Occipital lobe (tissue), 1 donor: ENCODE measurements at regions not wholly inside any gene's neighbourhood (a gene's known extent, or its start where the extent isn't known, plus 50 kb on each side); places are given as distances from the start of the nearest gene placed in this dataset.

ENCODE experiments used
- DNase-seq: peaks from one replicate; lab custom pipeline; 2025; lab: John Stamatoyannopoulos, UW

DNA sequence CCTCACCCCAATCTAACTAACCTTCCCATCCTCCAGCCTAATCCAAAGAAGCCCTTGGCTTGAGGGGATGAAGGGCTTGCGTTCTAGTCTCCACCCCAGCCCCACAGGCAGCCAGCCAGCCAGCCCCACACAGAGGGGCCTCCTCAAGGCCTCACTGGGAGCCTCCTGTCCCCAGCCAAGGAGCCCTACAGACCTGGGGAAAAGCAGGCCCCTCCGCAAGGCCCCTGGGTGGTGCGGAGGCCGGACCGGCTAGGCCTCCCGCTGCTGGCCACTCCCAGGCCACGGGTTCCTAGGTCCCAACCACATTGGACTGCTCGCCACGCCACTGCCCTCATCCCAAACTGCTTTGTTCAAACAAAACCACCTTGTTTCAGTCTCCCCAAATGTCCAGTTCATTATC lies 78.0 kb downstream of the ZIC5 start:
- no peak for DNase-seq

- no peak for DNase-seq
These were observed 78.6 kb downstream of the ZIC5 start for GRCh38 chr13:99892866-99893504.

DNA sequence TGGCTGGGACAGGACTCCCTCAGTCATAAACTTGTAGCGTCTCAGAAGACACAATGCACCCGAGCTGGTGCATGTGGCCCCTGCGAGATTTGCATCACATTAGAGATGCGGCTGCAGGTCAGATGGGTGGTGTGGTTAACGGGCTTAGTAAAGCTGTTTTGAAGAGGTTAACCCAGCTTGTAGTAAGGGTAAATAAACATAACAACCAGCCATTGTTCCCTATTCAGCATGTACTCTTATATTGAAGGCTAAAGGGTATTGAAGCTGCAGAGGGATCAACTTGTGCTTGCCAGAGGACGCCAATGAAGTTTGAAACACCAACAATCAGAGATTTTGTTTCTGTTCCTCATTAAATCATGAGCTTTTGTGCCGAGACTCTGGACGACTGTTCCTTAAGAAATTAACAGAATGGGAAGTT lies 79.4 kb downstream of the ZIC5 start:
- DNase-seq, result no peak

- DNase-seq, result no peak
These were observed 84.9 kb downstream of the ZIC5 start for GRCh38 chr13:99886706-99887105.

GRCh38 chr13:99884913-99885312 lies 86.7 kb downstream of the ZIC5 start:
- DNase-seq, result no peak

DNA sequence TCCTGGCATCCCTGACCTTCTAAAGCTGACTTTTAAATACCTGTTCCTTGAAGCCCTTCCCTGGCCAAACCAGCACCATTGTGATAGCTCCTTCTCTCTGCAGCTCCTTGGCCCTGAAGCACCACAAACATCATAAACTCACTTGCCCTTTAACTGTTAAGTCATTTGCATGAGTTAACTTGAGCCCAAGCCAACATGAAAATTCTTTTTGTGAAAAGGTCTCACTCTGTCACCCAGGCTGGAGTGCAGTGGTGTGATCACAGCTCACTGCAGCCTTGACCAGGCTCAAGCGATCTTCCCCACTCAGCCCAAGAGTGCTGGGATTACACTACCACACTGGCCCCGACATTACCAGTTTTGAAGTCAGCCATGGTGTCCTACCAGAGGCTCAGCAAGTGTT lies 87.8 kb downstream of the ZIC5 start:
- DNase-seq, result no peak

DNA sequence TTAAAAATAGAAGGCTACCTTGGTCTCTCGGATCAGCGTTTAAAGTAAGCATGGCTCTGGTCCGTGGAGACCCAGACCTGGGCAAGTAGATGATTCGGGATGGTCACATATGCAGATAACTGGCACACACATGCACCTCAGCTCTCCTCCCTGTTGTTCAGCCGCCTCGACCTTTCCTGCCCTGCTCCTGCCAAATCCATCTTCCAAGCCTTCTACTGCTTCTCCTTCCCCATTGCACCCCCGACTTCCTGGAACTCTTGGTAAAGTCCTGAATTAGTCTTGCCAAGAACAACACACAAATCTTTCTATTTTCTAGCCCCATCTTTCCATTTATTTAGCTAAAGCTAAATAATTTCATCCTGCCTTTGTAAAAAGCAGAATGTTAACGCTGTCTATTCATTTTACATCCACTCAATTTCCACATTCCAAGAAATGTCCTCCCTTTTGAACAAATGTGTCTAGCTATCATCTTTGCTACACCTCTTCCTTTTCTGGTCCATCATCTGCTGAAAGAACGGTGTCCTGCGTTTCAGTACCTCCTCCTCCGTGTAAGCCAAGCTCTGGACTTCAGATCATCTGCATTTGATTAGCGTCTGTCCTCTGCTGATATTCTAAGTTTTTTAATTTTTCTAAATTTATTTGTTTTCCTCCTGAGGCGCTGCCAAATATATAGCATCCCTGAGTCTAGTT lies 92.5 kb downstream of the ZIC5 start:
- DNase-seq, result no peak

DNA sequence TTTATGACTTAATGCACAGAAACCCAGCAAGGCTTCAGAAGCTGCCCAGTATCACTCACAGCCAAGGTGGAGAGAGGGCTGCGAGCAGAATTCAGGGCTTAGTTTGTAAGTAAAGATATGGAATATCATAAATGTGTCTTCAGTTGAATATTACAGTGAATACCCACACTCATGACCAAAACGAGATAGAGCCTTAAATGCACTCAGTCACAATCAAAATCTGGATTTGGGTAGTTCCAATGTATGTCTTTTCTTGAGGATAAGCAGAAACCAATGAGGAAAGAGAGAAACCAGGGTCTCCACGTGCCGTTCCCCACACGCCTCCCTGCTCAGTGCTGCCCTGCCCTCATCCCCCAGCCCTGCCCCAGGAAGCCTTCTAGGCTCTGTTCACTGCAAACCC lies 94.9 kb downstream of the ZIC5 start:
- no peak for DNase-seq

DNA sequence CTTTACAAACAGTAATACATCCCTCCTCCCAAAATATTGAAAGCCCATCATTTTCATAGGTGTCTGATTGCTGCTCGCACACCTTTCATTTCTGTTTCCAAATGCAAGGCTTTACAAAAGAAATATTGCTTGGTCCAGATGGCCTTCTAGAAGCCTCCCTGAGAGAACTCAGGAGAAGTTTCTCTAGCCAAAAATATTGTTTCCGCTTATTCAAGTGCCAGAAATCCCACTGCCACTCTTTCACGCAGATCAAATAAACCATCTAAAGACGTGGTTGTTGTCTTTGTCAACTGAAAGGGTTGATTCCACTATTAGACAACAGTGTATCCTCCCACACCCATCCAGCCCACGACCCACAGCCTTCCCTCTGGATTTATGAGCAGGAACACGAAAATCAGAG lies 96.2 kb downstream of the ZIC5 start:
- DNase-seq, result no peak

DNA sequence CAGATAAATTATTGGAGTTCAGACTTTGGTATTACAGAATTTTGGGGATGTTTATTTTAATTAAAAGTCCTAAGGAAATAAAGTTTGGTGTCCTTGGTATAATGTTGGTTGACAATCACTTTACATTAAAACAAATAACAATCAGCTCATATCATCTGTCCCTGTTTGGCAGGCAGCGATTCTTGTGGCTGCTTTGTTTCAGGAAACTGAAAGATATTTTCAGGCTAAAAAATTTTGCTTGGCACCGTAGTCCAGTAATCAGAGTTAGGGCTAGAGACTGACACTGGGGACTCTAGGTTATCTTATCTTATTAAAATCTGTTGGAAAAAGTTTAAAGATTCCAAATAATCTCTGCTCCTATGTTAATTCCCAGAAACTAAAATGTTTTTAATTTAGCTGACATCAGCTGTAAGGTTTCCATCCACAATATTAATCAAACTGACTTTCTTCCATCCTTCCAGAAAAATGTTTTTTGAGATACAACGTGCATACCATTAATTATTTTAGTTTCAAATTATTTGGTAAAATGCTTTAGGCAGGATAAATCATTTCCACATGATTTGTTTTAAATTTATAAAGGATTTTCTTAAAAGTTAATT lies 97.6 kb downstream of the ZIC5 start:
- no peak for DNase-seq

GRCh38 chr13:99873141-99873540 lies 98.4 kb downstream of the ZIC5 start:
- no peak for DNase-seq

DNA sequence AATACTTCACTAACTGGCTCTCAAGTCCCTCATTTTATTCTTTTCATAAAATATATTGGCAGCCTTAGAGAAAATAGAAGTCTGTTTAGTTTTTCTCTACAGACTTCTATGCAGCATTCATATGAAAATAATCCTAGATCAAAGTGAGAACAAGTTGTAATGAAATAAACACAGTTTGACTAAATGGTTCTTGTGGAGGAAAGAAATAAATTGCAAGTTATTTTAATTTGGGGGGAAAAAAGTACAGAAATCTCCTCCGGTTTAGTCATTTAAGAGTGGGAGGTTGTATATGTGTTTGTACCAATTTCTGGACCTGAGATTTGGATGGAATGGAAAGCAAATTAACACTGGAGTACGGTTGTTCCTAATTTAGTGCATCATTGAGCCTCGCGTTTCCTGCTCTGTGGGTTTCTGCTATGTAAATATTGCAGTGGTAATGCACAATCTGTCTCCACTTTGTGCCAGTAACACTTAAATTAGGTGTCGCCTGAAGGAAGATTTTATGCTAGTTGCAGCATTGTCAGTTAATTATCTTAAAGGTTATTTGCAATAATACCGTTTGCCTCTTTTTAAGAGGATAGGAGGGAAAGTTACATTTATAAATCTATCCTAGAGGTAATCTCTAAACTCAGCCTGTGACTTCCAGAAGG lies 100.2 kb downstream of the ZIC5 start:
- no peak for DNase-seq

- DNase-seq, result no peak
These were observed 101.0 kb downstream of the ZIC5 start for GRCh38 chr13:99870541-99870940.

- no peak for DNase-seq
These were observed 101.7 kb downstream of the ZIC5 start for GRCh38 chr13:99869830-99870229.

GRCh38 chr13:99868767-99869166 lies 102.8 kb downstream of the ZIC5 start:
- DNase-seq, result no peak

DNA sequence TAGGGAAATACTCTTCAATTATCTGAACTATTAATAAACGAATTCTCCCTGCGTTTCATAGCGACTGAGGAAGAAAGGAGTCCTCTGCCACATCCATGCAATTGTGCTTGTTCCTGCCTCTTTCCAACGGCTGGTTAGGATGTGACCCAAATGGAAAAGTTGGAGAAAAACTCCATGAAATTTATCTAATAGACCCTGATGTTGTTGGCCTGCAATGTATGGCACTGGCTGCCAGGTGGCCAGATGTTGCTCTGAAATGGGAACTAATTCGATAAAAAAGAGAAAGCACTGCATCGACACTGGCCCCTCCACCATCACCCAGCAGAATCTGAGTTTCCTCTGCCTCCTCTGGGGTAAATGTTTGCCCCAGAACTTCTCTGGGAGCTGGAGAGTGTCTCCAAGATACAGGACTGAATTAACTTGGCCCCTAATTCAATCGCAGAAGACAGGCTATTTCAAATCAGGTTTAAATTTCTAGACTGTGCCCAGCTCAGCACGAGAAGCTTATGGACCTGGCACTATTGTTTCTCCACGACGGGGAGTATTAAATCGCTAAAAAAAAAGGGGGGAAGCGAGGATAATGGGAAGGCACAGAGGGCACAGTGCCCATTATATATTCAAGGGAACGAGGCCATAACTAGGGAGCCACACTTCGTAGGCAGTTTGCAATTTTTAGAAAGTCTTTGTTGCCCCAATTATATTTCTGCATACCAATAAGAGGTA lies 103.9 kb downstream of the ZIC5 start:
- DNase-seq, result no peak

- no peak for DNase-seq
These were observed 104.8 kb downstream of the ZIC5 start for GRCh38 chr13:99866781-99867180.

- DNase-seq, result no peak
These were observed 106.1 kb downstream of the ZIC5 start for GRCh38 chr13:99865420-99865930.

DNA sequence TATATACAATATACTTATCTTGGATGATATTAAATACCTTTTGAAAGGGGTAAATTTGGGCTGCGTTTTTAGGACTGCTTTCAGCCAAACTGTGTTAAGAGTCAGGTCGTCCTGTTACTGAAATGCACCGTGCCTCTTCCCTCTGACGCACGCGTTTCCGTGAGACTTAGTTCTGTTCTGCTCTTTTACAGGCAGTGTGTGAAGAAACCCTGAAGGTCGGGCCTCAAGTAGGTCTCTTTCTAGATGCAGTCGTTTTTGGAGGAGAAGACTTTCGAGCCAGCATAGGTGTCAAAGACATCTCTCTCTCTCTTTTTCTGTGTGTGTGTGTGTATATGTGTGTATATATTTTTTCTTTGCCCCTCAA lies 107.0 kb downstream of the ZIC5 start:
- no peak for DNase-seq

GRCh38 chr13:99863789-99864626 lies 107.6 kb downstream of the ZIC5 start:
- no peak for DNase-seq

GRCh38 chr13:99862244-99862643 lies 109.3 kb downstream of the ZIC5 start:
- no peak for DNase-seq
